ENCODE measurements at regions not wholly inside any gene's neighbourhood (a gene's known extent, or its start where the extent isn't known, plus 50 kb on each side); places are given as distances from the start of the nearest gene placed in this dataset.

DNA sequence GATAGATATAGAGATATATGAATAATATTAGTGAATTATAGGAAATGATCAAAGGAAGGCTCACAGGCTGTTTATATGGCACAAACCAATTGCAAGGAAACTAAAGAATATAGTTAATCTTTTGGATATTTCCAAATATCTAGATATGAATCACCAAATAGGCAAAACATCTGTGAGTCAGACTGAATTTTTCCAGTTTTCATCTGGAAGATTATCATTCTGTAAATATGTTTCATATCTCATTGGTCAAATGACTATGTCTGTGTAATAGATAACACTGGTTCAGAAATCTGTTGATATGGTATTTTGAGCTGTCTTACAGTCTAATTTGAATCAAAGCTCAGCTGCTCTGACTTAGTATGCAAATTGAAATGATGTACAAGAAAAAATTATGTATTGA, 303.6 kb downstream of the FAM133A start:
- TF ChIP-seq, protein P1, sequence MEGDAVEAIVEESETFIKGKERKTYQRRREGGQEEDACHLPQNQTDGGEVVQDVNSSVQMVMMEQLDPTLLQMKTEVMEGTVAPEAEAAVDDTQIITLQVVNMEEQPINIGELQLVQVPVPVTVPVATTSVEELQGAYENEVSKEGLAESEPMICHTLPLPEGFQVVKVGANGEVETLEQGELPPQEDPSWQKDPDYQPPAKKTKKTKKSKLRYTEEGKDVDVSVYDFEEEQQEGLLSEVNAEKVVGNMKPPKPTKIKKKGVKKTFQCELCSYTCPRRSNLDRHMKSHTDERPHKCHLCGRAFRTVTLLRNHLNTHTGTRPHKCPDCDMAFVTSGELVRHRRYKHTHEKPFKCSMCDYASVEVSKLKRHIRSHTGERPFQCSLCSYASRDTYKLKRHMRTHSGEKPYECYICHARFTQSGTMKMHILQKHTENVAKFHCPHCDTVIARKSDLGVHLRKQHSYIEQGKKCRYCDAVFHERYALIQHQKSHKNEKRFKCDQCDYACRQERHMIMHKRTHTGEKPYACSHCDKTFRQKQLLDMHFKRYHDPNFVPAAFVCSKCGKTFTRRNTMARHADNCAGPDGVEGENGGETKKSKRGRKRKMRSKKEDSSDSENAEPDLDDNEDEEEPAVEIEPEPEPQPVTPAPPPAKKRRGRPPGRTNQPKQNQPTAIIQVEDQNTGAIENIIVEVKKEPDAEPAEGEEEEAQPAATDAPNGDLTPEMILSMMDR (IDR thresholded peaks at IDR 0.05): no peak
- TF ChIP-seq EP300 (IDR thresholded peaks at IDR 0.05): no peak
- no peak for TF ChIP-seq POLR2AphosphoS5 (IDR thresholded peaks at IDR 0.05)
- TF ChIP-seq POLR2A (IDR thresholded peaks at IDR 0.05): no peak
- Histone ChIP-seq H3K4me1 (no peaks in the 10 kb centered on the region), H3K4me3 (no peak overlapping the region), H3K9me3 (peaks cover 0 to 2% (median 0%) of the 10 kb centered on the region in 4 donors), H3K27me3 (no peaks in the 10 kb centered on the region), H3K36me3 (no peaks in the 10 kb centered on the region), H3K27ac (no peak overlapping the region)
- intact Hi-C loops (cut with DNase I): no loop called here
- DNase-seq: no peak

DNA sequence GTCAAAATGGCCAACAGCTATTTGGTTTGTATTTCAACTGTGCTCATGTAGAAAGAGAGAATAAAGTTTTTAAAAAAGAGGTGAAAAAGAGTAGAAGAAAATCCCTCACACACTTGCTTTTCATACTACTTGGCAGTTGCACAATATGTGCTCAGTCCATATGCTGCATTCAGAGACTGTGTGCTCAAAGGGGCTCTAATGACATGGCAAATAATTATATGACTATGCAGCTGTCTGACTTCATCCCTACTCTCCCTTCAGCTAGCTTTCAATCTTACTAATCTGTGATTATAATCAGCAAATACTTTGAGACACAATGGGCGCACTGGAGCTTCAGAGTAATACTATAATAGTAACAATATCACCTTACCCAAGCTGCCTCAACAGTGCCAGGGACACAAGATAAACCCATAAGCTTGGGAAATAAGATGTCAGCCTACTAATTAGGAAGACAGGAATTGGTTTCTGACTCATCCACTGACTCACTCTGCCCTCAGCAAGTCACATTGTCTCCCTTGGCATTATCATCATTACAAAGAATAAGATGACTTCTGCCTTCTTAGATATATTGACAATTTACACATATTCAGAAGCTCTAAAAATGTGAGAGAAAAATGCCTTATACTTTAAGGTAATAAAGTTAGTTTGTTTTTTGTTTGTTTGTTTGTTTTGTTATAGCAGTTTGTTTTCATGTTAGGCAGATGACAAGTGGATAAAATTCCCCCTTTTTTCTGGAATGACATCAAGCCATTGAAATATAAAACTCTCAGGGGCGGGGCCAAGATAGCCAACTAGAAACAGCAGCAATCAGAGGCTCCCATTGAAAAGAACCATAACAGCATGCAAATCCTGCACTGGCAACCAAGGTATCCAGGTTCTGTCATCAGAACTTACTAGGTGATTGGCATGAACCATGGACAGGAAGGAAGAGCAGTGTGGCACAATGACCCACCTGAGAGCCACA, 311.6 kb downstream of the FAM133A start:
- H3K27me3 ChIP-seq: no peaks in the 10 kb centered on the region
- H3K27ac ChIP-seq: no peak overlapping the region
- no peak overlapping the region for H3K4me3 ChIP-seq
- H3K36me3 ChIP-seq: no peaks in the 10 kb centered on the region
- TF ChIP-seq POLR2A (IDR thresholded peaks at IDR 0.05) (no peak), POLR2AphosphoS5 (IDR thresholded peaks at IDR 0.05) (no peak), EP300 (IDR thresholded peaks at IDR 0.05) (no peak)
- TF ChIP-seq, protein P1 (IDR thresholded peaks at IDR 0.05): no peak
- WGBS, 2 donors: 55 to 89% methylated on average over 2 of the region's 2 CpGs
- intact Hi-C loops (cut with DNase I): no loop called here
- H3K4me1 ChIP-seq: no peaks in the 10 kb centered on the region
- DNase-seq: no peak
- no peaks in the 10 kb centered on the region for H3K9me3 ChIP-seq

Measured in sigmoid colon (tissue), 6 donors.